CD4-positive, alpha-beta T cell treated with Interleukin-17A for 4 hours (primary cell): ENCODE measurements at regions not wholly inside any gene's neighbourhood (a gene's known extent, or its start where the extent isn't known, plus 50 kb on each side); places are given as distances from the start of the nearest gene placed in this dataset.

Experiments used
- DNase-seq: peaks from one replicate; pipeline ENCODE4 v3.0.0-alpha.2; 2020; ENCODE audit warnings: mixed read lengths

- DNase-seq, result no peak
Measured at GRCh38 chr18:77948567-77948966, 698.9 kb downstream of the GALR1 start.

- no peak for DNase-seq
Measured at GRCh38 chr18:77949355-77949973, 699.8 kb downstream of the GALR1 start.

- DNase-seq, result no peak
Measured at GRCh38 chr18:77959248-77959647, 709.6 kb downstream of the GALR1 start.

GRCh38 chr18:77960791-77961410 lies 711.3 kb downstream of the GALR1 start:
- DNase-seq, result no peak

GRCh38 chr18:77967071-77967470 lies 717.4 kb downstream of the GALR1 start:
- no peak for DNase-seq

GRCh38 chr18:77967791-77968190 lies 718.1 kb downstream of the GALR1 start:
- no peak for DNase-seq

GRCh38 chr18:77969972-77970371 lies 720.3 kb downstream of the GALR1 start:
- DNase-seq, result no peak

- no peak for DNase-seq
Measured at GRCh38 chr18:77970814-77971213, 721.2 kb downstream of the GALR1 start.

- DNase-seq, result no peak
Measured at GRCh38 chr18:77973745-77974144, 724.1 kb downstream of the GALR1 start.

GRCh38 chr18:77974329-77974728 lies 724.7 kb downstream of the GALR1 start:
- DNase-seq, result no peak

GRCh38 chr18:77977331-77977730 lies 727.7 kb downstream of the GALR1 start:
- DNase-seq, result no peak

GRCh38 chr18:77980275-77980674 lies 730.6 kb downstream of the GALR1 start:
- DNase-seq, result no peak

GRCh38 chr18:77981874-77982273 lies 732.2 kb downstream of the GALR1 start:
- no peak for DNase-seq

- DNase-seq, result no peak
Measured at GRCh38 chr18:77983270-77983669, 733.6 kb downstream of the GALR1 start.

GRCh38 chr18:77984178-77984577 lies 734.5 kb downstream of the GALR1 start:
- no peak for DNase-seq

GRCh38 chr18:77984833-77985232 lies 735.2 kb downstream of the GALR1 start:
- DNase-seq, result no peak

- no peak for DNase-seq
Measured at GRCh38 chr18:77985526-77986281, 736.1 kb downstream of the GALR1 start.

- DNase-seq, result no peak
Measured at GRCh38 chr18:77990131-77990530, 740.5 kb downstream of the GALR1 start.

GRCh38 chr18:77990901-77991300 lies 741.3 kb downstream of the GALR1 start:
- no peak for DNase-seq

GRCh38 chr18:77992057-77992456 lies 742.4 kb downstream of the GALR1 start:
- DNase-seq, result no peak

- DNase-seq, result no peak
Measured at GRCh38 chr18:77993188-77993981, 743.7 kb downstream of the GALR1 start.

- DNase-seq, result no peak
Measured at GRCh38 chr18:77995593-77995992, 745.9 kb downstream of the GALR1 start.

GRCh38 chr18:77996737-77997136 lies 747.1 kb downstream of the GALR1 start:
- DNase-seq, result no peak
